ENCODE measurements at regions not wholly inside any gene's neighbourhood (a gene's known extent, or its start where the extent isn't known, plus 50 kb on each side); places are given as distances from the start of the nearest gene placed in this dataset.

DNA sequence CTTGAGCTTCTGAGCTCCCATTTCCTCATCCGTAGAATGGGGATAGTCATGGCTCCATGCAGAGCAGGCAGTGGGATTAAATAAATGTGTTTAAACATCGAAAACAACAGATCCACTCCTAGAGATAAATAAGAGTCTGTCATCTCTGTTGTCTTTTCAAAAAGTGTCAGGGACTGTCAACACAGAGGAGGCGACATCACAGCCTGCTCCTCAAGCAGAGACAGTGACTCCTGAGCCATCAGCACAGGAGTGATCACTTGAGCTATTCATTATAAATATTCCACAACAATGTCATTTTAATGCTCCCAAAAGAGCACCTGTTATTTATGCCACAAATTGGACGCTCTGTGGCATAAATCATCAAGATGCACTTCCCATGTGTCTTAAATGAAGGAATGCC lies 605.6 kb upstream of the CDH5 start:
- TF ChIP-seq TAF1 (IDR thresholded peaks at IDR 0.05; ENCODE audit: low read depth, low read length) (no peak), POU2F2 (IDR thresholded peaks at IDR 0.05; ENCODE audit: low read depth, low read length) (no peak)
